Choroid plexus epithelial cell (primary cell): ENCODE measurements at regions not wholly inside any gene's neighbourhood (a gene's known extent, or its start where the extent isn't known, plus 50 kb on each side); places are given as distances from the start of the nearest gene placed in this dataset.

ENCODE experiments used
- DNase-seq: peaks from one replicate; pipeline ENCODE4 v3.0.0-alpha.2; 2010; ENCODE audit warnings: low read depth
- H3K4me3 ChIP-seq: 2 replicates; pipeline ENCODE4 v1.5.1; 2011; ENCODE audit warnings: low read depth, mild to moderate bottlenecking, control low read depth, low read length, moderate library complexity
- CTCF ChIP-seq: conservative IDR thresholded peaks from 2 replicates; pipeline ENCODE4 v1.5.1; 2011; ENCODE audit warnings: low read depth, mild to moderate bottlenecking, control low read depth, inconsistent platforms, low read length, moderate library complexity

DNA sequence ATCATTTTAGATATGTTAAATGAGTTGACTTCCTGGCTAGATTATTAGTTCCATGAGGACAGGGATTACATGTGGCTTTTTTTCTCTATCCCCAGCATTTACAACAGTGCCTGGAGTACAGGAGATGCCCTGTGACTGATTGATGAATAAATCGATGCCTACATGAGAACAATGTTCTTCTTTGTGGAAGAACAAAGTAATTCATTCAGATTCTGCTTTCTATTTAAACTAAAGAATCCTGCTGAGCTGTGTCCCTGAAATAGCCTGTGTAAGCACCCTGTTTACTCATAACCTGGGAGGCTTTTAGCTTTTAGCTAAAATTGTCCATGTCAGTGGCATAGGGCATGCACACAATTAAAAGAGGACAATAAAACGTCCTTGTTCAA, 125.1 kb upstream of the BTBD3 start:
- no peak for TF ChIP-seq CTCF
- no peak overlapping the region for H3K4me3 ChIP-seq
- no peak for DNase-seq

GRCh38 chr20:11794525-11794924, 123.2 kb upstream of the BTBD3 start:
- no peak for TF ChIP-seq CTCF
- no peak overlapping the region for H3K4me3 ChIP-seq
- DNase-seq: no peak

- no peak overlapping the region for H3K4me3 ChIP-seq
- DNase-seq: no peak
- TF ChIP-seq CTCF: no peak
Measured at GRCh38 chr20:11795071-11795615, 122.5 kb upstream of the BTBD3 start.

DNA sequence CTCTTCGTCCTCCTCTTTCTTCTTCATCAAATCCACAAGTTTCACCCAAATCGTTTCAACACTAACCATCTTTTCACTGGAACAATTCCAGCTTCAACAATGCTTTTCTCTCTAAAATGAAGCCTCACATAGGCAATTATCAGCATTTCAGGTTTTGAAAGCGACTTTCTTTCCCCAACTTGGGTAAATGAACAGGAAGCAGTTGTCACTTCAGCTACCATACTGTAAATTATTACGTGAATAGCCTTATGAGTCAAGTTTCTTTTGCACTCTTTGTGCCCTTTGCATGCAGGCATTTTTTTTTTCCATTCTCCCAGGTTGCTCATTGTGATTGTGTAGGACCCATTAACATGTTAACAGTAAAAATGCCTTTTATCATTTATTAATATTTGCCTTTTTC, 121.7 kb upstream of the BTBD3 start:
- no peak overlapping the region for H3K4me3 ChIP-seq
- no peak for TF ChIP-seq CTCF
- no peak for DNase-seq

GRCh38 chr20:11797156-11797555, 120.5 kb upstream of the BTBD3 start:
- TF ChIP-seq CTCF: no peak
- DNase-seq: no peak
- no peak overlapping the region for H3K4me3 ChIP-seq

DNA sequence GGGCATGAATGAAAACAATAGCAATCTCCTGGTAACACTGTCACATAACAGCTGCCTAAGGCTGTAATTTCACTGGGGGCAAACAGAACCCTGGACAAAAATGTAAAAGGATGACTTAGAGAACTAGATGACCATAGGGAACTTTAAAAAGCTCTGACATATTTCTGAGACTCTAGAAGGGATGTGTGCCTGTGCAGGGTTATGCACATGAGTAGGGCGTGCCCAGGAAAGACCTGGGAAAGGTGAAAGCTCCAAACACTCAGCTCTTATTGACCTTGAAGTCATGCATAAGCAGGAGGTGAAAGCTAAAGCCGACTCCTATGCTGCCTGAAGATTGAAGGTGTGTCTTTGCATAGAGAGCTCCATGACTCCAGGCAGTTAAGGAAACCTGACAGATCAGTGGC, 118.4 kb upstream of the BTBD3 start:
- TF ChIP-seq CTCF: no peak
- no peak overlapping the region for H3K4me3 ChIP-seq
- DNase-seq: no peak

DNA sequence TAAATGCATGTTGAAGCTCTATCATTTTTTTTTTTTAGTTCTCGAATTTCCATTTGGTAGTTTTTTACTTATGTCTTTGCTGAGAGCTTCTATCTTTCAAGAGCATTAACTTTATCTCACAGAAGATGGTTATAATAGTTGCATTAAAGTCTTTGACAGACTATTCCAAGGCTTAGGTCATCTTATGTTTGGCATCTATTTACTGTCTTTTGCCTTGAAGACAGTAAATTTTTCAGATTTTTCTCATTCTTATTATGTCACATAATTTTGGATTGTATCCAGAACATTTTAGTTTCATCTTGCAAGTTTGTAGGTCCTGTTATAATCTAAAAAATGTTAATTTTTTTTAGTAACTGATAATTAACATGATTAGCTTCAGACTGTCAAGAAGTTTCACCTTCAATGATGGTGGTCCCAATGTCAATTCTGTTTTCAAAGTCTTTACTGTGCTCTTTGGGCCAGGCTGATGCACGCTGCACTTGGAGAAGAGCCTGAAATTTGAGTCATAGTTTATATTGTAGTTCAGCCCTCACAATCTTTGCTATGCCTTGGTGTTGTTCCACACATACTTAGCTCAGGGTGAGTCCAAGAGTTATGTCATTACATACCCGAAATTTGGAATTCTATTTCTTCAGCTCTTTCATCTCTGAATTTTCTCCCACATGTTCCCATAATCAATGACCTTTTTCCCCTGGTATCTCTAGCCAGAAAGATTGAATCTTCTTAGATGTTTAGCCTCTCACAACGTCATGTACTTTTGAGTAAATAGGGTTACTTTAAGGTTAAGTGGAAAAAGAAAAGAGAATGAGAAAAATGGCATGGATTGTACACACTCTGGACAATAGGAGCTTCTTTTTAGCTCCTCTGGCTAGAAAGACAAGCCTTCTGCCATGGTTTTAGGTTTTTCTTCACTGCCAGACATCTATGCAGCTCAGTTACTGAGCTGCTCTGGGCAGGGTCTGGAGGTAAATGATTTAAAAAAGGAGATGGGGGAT, 110.3 kb upstream of the BTBD3 start:
- H3K4me3 ChIP-seq: no peak overlapping the region
- TF ChIP-seq CTCF: no peak
- peak; percentile 92 for DNase-seq
